Hematopoietic multipotent progenitor cell treated with erythropoietin and hydrocortisone succinate and interleukin-3 and kit ligand, for 17 days (in vitro differentiated cells): ENCODE measurements at regions not wholly inside any gene's neighbourhood (a gene's known extent, or its start where the extent isn't known, plus 50 kb on each side); places are given as distances from the start of the nearest gene placed in this dataset.
"Not testable (repeated sequence)": the region's sequence is repeated elsewhere in the genome, so short reads cannot be mapped to it uniquely, and the experiment has no call there.

Experiments
- DNase-seq: peaks from one replicate; pipeline ENCODE4 v3.0.0-alpha.2; 2015; ENCODE audit warnings: low spot score

DNA sequence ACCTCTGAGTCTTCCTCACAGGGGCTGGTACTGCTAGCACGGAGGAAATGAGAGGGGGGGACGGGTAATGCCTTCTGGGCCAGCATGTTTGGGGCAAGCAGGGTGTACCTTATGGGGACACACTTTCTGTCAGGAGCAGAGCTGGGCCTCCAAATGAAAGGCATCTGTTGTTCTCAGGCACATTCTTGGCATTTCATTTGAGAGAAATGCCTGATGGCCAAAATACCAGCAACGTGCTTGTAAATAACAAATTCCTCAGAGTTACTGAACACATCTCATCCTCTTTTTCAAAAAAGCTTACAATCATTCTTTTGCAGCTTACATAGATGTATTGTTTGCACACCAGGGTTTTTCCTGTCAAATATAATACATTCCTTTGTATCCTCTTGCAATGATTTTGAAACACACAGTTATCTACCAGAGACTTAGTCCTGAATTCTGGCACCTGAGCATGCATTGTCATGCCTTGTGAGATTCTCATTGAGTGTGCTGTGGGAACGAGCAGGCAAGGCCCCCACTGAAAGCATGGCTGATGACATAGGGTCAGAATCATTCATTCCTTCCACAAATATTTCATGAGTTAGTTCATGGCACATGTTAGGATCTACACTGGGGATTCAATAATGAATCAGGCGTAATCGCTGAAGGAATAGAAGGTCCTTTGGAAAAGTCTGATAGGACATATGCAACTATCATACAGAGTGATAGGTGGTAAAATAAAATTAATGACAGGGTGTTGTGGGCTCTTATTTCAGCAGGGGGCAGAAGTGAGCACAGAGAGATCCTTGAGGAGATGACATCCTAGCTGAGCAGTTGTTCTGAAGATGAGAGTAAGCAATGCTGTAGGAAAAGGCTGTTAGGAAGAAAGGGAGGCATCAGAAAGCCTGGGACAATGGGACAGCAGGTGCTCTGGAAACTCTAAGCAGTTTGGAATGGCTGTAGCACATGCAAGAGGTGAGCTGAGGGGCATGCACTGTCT lies 260.9 kb upstream of the TUT7 start:
- DNase-seq, result no peak

DNA sequence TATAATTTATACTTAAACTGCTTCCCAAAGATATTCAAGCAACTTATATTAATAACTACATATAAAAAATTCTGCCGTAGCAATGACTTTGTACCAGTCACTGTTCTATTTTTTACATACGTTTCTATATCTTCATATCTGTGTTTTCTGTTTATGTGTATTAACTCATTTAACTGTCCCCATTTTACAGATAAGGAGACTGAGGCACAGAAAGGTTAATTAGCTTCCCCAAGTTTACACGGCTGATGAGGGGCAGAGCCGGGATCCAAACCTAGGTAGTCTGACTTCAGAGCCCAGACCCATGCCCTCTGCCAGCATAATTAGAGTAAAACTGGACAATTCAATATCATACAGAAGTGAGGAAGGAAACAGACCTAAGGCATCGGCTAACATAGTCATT lies 259.7 kb upstream of the TUT7 start:
- no peak for DNase-seq

DNA sequence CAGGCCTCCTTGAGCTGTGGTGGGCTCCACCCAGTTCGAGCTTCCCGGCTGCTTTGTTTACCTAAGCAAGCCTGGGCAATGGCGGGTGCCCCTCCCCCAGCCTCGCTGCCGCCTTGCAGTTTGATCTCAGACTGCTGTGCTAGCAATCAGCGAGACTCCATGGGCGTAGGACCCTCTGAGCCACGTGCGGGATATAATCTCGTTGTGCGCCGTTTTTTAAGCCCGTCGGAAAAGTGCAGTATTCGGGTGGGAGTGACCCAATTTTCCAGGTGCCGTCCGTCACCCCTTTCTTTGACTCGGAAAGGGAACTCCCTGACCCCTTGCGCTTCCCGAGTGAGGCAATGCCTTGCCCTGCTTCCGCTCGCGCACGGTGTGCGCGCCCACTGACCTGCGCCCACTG lies 257.3 kb upstream of the TUT7 start:
- DNase-seq, result not testable (repeated sequence)

DNA sequence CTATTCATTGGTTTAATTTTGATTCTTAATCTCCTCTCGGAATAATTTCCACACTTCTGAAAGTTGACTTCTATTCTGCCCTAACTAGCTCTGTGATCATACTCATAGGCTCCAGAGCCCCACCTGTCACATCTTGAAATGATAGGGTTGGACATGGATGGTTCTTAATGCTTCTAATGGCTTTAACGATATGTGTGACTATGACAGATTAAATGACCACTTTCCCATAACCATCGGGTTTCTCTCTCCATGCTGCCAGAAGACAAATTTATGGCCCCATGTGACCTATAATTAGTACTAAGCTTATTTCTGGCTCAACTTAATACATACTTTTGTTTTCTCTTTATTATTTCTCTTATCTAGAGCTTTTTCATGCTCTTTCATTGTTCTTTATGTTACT lies 251.1 kb upstream of the TUT7 start:
- DNase-seq, result no peak

DNA sequence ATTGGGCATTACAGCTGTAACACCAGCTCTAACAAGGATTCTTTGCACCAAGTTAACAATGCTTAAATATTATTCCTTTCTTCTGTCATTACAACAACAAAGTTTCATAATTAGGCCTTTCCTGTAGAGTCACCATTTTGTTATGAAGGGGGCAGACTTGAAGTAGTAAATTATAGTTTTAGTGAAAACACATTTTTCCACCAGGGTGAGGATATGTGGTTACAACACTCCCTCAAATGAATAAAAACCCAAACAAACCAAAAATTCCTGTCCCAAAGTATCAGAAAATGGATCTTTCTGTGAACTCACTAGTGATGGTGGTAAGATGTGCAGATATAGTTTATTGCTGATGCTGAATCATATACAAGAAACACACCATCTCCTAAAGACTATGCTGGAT lies 250.5 kb upstream of the TUT7 start:
- no peak for DNase-seq

DNA sequence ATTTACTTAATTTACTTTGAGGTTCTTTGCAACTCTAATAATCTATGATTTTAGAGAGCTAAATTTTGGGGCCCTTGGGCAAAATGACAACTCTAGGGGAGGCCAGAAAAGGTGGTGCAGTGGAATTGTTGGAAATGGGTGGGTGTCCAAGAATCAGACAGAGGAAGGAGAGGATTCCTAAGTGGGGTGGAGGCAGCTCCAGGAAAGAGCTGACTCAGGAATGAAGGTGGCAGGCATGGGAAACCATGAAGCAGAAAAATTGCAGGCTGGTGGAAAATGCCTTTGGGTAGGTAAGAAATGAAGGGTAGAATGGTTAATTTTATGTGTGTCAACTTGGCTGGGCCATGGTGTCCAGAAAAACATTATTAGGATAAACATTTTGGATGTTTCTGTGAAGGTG lies 248.5 kb upstream of the TUT7 start:
- DNase-seq, result no peak

DNA sequence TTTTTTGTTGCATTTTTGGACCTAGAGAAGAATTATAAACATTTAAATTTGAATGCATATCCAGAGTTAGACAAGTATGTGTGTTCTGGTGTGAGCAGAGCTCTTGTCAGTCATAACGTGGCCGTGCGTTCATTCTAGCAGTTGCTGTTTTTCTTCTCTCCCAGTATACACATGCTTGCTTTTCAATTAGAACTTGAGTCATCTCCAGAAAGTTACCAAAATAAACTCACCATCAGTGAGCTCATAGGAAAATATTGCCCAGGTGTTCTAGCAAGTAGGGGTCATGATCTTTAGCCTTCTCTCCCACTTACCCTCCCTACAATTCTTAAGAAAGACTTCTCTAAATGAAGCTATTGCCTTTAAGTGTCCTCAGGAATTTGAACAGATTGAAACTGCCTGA lies 247.5 kb upstream of the TUT7 start:
- DNase-seq, result no peak

DNA sequence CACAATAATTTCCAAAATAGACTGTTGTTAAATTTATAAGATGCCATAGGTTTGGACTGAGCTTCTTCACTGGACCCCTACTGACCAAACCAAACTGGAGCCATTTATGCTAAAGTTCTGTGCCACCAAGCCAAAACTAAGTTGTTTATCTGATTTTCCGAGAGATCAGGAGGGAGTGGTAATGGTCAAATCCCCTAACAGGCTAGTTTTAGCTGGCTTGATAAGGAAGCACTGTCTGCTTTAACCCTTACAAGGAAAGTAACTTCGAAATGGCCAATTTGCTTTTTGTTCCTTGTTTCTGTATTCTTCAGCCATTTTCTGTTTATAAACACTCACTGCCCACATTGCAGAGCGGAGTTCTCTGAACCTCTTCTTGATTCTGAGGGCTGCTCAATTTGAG lies 246.8 kb upstream of the TUT7 start:
- DNase-seq, result no peak

DNA sequence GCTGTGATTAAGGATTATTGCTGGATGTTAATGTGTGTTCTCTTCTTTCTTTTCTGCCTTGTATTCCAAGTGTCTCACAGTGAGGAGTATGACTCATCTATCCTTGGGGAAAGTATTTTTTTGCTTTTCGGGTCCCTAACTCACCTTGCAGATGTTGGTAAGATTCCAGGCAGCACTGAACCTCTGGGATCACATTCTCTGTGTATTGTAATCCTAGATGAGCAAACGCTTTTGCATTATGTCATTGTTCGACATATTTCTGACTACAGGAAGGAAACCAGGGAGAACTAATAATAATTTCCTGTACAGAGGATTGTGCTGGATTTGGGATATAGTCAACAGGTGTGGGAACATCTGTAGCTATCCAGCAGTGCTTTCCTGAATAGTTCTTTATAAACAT lies 246.1 kb upstream of the TUT7 start:
- DNase-seq, result no peak

DNA sequence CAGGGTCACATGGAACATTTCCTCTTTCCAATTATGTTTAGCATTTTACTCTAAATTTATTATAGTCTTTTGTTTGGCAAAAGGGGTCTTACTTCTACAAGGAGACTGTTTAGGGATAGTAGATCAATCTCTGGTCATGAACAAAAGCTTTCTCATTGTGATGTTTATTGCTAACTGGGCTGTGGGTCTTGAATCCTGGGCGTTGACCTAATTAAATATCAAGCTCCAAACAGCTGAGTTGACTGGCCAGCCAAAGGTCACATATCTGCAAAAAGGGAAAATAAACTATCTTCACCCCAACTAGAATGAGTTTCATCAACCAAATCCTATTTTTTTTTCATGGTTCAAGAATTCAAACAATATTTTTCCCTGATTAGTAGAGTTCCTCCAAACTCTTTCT lies 245.4 kb upstream of the TUT7 start:
- DNase-seq, result no peak

DNA sequence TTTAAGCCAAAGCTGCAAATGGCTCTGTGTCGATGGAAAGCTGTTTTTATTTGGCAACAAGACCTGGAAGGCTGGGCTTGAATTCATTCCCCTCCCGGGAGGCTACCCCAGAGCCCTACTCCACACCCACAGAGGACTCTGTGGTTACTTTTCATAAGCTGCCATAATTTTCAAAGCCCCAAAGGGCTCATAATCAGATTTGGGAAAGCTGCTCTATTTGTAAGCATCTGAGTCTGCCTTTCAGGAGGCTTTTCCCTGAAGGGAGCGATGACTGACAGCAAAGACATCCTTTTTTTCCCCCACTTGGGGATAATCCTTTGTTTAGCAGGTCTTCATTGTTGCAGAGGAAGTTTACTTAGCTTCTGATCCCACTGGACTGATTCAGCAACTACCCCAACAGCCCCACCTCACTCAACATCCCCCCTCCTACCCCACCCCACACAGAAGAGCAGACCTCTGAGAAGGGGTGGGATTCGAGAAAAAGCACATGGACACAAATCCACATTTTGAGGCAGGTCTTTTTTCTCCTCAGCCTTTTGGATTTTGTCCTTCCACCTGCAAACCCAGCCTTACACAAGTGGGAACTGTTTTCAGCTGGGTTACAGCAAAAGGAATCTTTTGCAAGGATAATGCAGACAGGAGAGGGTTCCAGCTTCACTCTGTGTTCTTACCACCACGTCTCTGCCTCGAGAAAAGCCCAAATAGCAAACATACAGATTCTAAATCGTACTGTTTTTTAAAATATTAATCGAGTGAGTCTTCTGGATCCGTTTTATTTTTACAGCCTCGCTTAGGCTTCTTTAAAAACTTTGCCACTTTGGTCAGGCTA lies 244.4 kb upstream of the TUT7 start:
- no peak for DNase-seq

DNA sequence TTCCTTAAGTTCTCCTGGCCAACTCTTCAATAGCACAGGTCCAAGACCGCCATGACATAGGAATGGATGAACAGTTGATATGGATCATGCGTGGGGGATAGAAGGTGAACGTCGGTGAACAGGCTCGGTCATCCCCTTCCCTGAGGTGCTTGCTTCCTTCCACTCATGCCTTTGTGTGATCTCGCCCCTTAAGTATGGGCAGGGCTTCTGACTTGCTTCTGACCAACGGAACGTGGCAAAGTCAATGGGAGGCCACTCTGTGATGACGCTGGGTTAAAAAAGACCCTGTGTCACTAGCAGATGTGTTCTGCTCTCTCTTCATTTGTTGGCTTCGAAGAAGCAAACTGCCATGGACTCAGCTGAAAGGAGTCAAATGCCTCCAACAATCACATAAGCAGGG lies 240.5 kb upstream of the TUT7 start:
- no peak for DNase-seq

DNA sequence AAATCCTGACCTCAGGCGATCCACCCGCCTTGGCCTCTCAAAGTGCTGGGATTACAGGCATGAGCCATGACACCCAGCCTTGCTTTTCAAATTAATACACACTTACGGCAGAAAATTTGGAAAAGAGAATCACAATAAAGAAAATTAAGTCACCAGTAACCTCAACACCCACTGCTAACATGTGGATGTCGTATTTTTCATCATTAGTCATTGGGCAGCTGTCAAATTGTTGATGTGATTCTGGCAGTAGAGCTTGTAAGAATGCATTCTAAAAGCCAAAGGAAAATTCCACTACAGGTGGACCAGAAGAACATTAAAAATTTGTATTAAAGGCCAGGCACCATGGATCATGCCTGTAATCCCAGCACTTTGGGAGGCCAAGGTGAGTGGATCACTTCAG lies 237.3 kb upstream of the TUT7 start:
- no peak for DNase-seq

DNA sequence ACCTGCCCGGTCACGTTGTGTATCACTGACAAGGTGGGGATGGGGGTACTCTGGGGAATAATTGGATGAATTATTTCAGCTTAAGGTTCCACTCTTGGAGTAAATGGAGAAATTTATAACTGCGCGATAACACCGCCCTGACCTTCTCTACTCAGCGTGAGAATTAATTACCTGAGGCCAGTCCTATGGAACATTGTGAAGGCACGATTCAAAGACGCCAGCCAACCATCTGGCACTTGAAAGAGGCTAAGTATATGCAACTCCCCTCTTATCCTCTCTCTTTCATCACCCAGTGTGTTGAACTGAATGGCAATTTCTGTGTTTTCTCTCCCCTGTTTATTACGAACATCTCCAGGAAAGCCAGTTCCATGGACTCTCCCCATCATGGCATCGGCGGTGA lies 235.5 kb upstream of the TUT7 start:
- no peak for DNase-seq

DNA sequence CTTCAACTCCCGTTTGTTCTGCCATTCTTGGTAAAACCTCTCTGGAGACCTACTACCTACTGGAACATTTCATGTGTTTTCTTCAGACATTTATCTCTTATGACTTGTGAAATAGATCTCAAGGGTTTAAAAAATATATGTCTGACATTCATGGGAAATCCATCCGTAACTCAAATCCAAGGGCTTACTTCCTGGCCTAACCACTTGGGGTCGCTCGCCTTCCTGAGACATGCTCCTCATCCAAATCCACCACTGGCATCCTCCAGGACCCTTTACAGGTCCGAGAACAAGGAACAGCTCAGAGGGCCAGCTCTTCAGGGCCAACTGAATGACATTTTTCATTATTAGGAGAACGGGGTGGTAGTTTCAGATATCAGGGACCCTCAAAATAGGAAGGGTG lies 235.1 kb upstream of the TUT7 start:
- no peak for DNase-seq

DNA sequence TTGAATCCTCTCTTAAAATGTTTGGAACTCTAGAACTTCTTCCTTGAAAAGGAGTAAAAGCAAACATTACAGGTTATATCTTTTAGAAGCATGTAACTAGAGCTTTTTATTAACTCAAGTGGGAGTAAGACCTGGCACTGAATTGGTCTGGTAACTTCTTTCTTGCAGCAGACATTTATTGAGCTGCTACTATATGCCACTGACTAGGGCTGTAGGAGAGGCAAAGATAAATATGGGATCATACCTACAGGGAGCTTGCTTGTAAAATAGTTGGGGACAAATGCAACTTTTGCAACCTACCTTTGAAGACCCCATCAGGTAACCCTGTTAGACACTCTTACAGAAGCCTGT lies 231.9 kb upstream of the TUT7 start:
- no peak for DNase-seq

DNA sequence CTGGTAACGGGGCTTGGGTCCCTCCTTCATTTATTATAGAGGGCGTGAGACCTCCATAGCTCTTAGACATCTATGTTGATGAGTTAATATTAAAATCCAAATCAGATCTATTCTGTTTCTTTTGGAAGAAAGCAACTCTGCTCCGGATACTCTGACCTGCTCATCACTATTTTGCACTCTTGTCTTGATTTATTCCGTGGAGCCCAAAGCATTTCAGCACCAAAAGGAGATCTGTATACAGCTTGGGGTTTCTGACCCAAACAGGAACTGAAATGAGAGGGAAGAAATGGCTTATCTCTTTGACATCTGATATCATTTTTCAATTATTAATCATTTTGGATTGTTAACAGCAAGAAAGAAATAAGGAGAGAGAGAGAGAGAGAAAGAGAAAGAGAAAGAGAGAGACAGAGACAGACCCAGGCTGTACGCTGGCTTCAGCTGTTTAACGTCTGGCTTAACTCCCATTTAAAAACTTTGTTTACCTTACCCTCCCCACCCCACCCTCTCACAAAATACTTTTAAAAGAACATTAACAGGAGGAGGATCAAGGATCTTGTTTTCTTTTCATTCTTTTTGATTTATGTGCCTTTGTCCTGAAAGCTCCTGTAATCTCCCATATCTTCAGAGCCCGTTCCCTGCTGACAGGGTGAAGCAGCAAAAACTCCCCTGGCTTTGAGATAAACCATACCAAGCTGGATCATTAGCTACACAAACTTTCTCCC lies 231.4 kb upstream of the TUT7 start:
- DNase-seq, result no peak

DNA sequence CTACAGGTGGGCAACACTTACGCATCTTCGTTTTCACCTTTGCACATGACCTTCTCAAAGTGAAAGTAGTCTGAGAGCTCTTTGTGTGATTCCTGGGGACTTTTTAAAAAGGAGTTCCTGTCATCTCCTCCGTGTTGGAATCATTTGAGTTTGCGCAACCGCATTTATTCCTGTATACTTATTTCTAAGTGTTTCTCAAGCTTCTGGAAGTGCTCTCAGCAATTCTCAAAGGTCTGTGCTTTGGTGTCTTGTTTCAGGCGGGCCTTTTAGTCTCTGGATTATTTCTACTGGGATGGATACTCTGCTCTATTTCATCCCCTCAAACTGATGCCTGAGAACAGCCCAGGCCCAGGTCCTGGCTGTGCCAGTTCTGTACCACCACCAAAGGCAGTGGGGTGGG lies 226.5 kb upstream of the TUT7 start:
- no peak for DNase-seq

DNA sequence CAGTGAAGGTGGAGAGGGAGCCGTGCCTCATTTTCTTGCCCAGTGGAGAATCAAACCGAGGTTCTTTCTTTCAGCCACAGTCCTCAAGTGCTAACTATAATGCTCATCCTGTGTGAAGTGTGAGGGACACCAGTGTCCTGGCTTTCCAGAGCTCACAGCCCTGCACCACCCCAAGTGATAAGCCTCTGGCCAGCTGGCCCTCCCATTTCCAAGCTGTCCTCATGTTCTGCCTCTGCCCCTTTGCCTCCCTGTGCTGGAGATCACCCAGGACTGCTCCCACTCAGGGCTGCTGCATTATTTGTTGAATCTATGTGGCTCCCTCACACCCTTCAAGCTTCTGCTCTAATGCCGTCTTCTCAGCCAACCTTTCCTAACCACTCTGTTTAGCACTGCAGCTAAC lies 224.5 kb upstream of the TUT7 start:
- no peak for DNase-seq

DNA sequence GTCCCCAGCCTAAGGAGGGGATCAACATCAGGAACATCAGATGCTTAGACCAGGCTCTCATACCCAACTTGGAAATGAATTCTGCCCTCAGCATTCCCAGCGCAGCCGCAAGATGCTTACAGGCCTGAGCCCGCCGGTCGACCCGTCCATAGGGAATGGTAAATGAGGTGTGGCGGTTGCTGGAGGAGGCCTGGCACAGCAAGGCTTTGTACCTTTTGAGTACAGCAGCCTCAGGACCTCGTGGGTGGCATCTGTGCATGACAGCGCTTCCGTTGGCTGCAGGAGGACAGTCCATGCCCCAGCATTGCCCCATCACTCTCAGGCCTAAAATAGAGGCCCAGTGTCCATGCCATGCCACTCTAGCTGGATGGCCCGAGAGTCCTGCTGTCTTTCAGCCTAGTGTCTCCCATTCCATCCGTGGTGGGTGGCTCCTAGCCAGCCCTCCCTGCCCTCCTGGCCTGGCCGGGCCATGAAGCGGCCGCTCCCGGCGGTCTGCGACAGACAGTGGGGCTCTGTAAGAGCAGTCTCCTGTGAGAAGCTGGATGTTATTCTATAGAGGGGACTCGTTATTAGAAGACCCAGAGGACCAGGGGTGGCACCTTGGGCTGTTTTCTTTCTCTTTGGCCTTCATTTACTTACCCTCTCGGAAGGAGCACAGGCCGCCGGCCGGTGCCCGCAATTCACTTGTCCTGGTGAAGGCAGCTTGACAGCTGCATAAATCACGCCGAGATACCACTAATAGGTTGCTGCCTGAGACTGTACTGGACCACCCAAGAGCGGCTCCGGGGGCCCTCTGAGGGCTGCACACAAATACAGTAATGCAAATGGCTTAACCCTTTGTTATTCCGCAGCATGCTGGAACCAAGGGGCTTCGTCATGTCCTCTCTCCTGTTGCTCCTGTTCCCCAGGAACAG lies 223.5 kb upstream of the TUT7 start:
- DNase-seq, result no peak

DNA sequence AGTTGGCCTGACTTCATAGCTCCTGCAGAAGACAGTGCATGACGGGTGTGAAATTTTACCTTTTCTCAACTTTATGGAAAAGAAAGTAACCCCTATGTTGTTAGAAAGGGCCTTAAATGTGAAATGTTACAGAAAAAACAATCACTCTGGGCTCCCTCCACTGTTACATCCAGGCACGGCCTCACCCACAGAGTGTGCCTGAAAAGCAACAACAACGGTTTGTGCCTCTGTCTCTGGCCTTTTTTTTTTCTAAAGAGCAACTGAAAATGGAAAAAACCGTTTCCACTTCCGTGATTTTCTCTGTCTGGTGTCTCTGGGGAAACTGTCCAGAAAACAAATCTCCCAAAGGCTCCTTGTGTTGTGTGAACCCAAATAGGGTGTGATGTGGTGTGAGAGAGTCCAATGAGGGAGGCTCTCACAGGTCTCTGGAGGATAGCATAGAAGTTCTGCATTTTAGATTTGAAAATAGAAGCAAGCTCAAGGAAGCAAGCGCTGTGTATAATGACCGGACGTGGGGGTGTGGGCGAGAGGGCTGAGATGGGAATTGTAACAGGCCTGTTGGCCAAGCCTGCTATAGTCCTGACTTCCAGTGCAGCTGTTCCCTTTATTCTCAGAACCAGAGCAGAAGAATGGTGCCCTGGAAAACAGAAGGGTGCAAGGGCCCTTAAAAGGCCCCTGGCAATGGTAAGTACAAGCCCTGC lies 221.8 kb upstream of the TUT7 start:
- no peak for DNase-seq
